ENCODE measurements at regions not wholly inside any gene's neighbourhood (a gene's known extent, or its start where the extent isn't known, plus 50 kb on each side); places are given as distances from the start of the nearest gene placed in this dataset.

GRCh38 chr14:95420060-95420459 is 96.4 kb downstream of the SYNE3 start:
- TF ChIP-seq CTCF (IDR thresholded peaks at IDR 0.05; ENCODE audit: low read depth, low read length, missing input control) (no peak), TAF1 (conservative IDR thresholded peaks at IDR 0.05) (no peak), REST (IDR thresholded peaks at IDR 0.05) (no peak)

Measured in liver (tissue), 3 donors.